A549 (cell line): ENCODE measurements at regions not wholly inside any gene's neighbourhood (a gene's known extent, or its start where the extent isn't known, plus 50 kb on each side); places are given as distances from the start of the nearest gene placed in this dataset.
"Not testable (repeated sequence)": the region's sequence is repeated elsewhere in the genome, so short reads cannot be mapped to it uniquely, and the experiment has no call there.

Experiments used
- ATAC-seq, 2 experiments: fragments of 200-7000 bp in 1 of 2; fragments of >200 bp in 1 of 2; cut with Nextera tagmentation in 1 of 2; cut with Tn5 transposase in 1 of 2; 3 replicates each; pipeline versions ENCODE4 v1.8.0 to v1.9.1; 2018 to 2020; ENCODE audit warnings: mild to moderate bottlenecking in 1 of 2, moderate library complexity in 1 of 2
- CTCF ChIA-PET: fragments of 300-600 bp; sonication (Branson Sonifier 250); formaldehyde crosslinking; extraction: SDS; loops from one replicate; lab custom pipeline; 2021; ENCODE audit warnings: antibody characterized with exemption, inconsistent platforms; lab: Yijun Ruan, JAX
- POLR2A ChIA-PET: fragments of 350-600 bp; formaldehyde crosslinking; extraction: SDS; loops from one replicate; lab custom pipeline; 2021; ENCODE audit warnings: antibody characterized with exemption, inconsistent platforms; lab: Yijun Ruan, JAX
- DNase-seq, 2 experiments: peaks; one replicate each; pipeline versions ENCODE4 v3.0.0 to v3.0.0-alpha.2; 2011 to 2016; ENCODE audit warnings: low read depth in 1 of 2, low spot score in 1 of 2
- FAIRE-seq: peaks from 2 replicates; lab custom pipeline; 2011; peaks lifted over from hg19 to GRCh38; lab: Jason Lieb, UNC
- H3K27ac ChIP-seq, 2 experiments: fragments of >200 bp; sonication (Bioruptor Twin); formaldehyde crosslinking; 3 replicates each; pipeline ENCODE4 v1.5.1; 2016 to 2017
- H3K4me1 ChIP-seq: fragments of >200 bp; sonication (Bioruptor Twin); formaldehyde crosslinking; 3 replicates; pipeline ENCODE4 v1.6.1; 2016
- H3K4me2 ChIP-seq: fragments of >200 bp; sonication (Bioruptor Twin); formaldehyde crosslinking; 3 replicates; pipeline ENCODE4 v1.6.1; 2016
- H3K4me3 ChIP-seq: fragments of >200 bp; sonication (Bioruptor Twin); formaldehyde crosslinking; 3 replicates; pipeline ENCODE4 v1.5.1; 2016
- H3K9me3 ChIP-seq: fragments of >200 bp; sonication (Bioruptor Twin); formaldehyde crosslinking; 3 replicates; pipeline ENCODE4 v1.6.1; 2016
- ATOH8 ChIP-seq: fragments of 250-450 bp; sonication (Bioruptor Pico); IDR thresholded peaks from 2 replicates; pipeline ENCODE4 v1.5.0; 2020; ENCODE audit warnings: low read depth, mild to moderate bottlenecking, moderate library complexity
- CEBPB ChIP-seq, 2 experiments: fragments of >200 bp in 1 of 2; sonication (Bioruptor Twin) in 1 of 2; formaldehyde crosslinking in 1 of 2; IDR thresholded peaks; 2 replicates each; pipeline ENCODE4 v1.6.1; 2012 to 2016
- CHD4 ChIP-seq: fragments of 200-600 bp; sonication (generic); IDR thresholded peaks from 2 replicates; pipeline ENCODE4 v1.6.1; 2016; ENCODE audit warnings: antibody characterized with exemption, mild to moderate bottlenecking, borderline replicate concordance
- EP300 ChIP-seq, 2 experiments: fragments of >200 bp; sonication (Bioruptor Twin); formaldehyde crosslinking; IDR thresholded peaks; 2 replicates in 1 of 2; 3 replicates in 1 of 2; pipeline ENCODE4 v1.6.1; 2016 to 2017
- FOSB ChIP-seq: fragments of 250-450 bp; sonication (Bioruptor Pico); IDR thresholded peaks from 2 replicates; pipeline ENCODE4 v1.5.0; 2020; ENCODE audit warnings: mild to moderate bottlenecking, moderate library complexity
- FOSL2 ChIP-seq, 2 experiments: fragments of 450-650 bp in 1 of 2; fragments of >200 bp in 1 of 2; sonication (Bioruptor Twin) in 1 of 2; formaldehyde crosslinking; IDR thresholded peaks; 2 replicates each; pipeline versions ENCODE4 v1.5.0 to v1.6.1; 2016 to 2020; ENCODE audit warnings: mild to moderate bottlenecking in 1 of 2, moderate library complexity in 1 of 2
- HOXA7 ChIP-seq: fragments of 250-450 bp; sonication (Bioruptor Pico); IDR thresholded peaks from 2 replicates; pipeline ENCODE4 v1.5.0; 2020; ENCODE audit warnings: mild to moderate bottlenecking, moderate library complexity
- JUNB ChIP-seq: fragments of >200 bp; sonication (Bioruptor Twin); formaldehyde crosslinking; IDR thresholded peaks from 2 replicates; pipeline ENCODE4 v1.6.1; 2016
- KDM5A ChIP-seq: fragments of 200-600 bp; sonication (generic); IDR thresholded peaks from 2 replicates; pipeline ENCODE4 v1.6.1; 2016; ENCODE audit warnings: antibody characterized with exemption, mild to moderate bottlenecking
- MAFK ChIP-seq: fragments of 450-650 bp; IDR thresholded peaks from 2 replicates; pipeline ENCODE4 v1.6.1; 2014; ENCODE audit not compliant: partially characterized antibody
- MAX ChIP-seq: IDR thresholded peaks from 2 replicates; pipeline ENCODE4 v1.6.1; 2012
- MYC ChIP-seq: IDR thresholded peaks from 2 replicates; pipeline ENCODE4 v1.6.1; 2012; ENCODE audit warnings: mild to moderate bottlenecking, inconsistent platforms, low read length, improper control_type of control experiment, borderline replicate concordance
- RAD21 ChIP-seq, 2 experiments: fragments of >200 bp in 1 of 2; sonication (Bioruptor Twin) in 1 of 2; formaldehyde crosslinking in 1 of 2; IDR thresholded peaks in 1 of 2; conservative IDR thresholded peaks in 1 of 2; 2 replicates in 1 of 2; 3 replicates in 1 of 2; pipeline ENCODE4 v1.6.1; 2012 to 2018; ENCODE audit warnings: inconsistent platforms in 1 of 2
- RCOR1 ChIP-seq: fragments of 150-350 bp; IDR thresholded peaks from 2 replicates; pipeline ENCODE4 v1.6.1; 2014; ENCODE audit warnings: antibody characterized with exemption, low read length, low read depth
- SMC3 ChIP-seq: fragments of >200 bp; sonication (Bioruptor Twin); formaldehyde crosslinking; IDR thresholded peaks from 3 replicates; pipeline ENCODE4 v1.6.1; 2018; ENCODE audit warnings: inconsistent platforms
- TP53 ChIP-seq: fragments of 250-450 bp; sonication (Bioruptor Pico); IDR thresholded peaks from 2 replicates; pipeline ENCODE4 v1.5.0; 2021; ENCODE audit warnings: mild to moderate bottlenecking, moderate library complexity
- ZC3H11A ChIP-seq: fragments of 450-650 bp; IDR thresholded peaks from 2 replicates; pipeline ENCODE4 v1.6.1; 2014; ENCODE audit warnings: antibody characterized with exemption, mild to moderate bottlenecking
- ZFP36 ChIP-seq: fragments of 450-650 bp; IDR thresholded peaks from 2 replicates; pipeline ENCODE4 v1.6.1; 2014; ENCODE audit warnings: borderline replicate concordance; ENCODE audit not compliant: partially characterized antibody
- WGBS: methylation state at CpG from one replicate; pipeline ENCODE4 v1.1.6; 2017; ENCODE audit errors: missing lambda C conversion rate; 5-methylcytosine and 5-hydroxymethylcytosine counted together

- POLR2A ChIA-PET: no interaction called here
- ATAC-seq: peak; percentile 74 to 81; a peak in 5 of 6 replicates
- no peaks in the 10 kb centered on the region for H3K9me3 ChIP-seq
- 7% methylated on average over 3 of the region's 3 CpGs for WGBS
- peak; percentile 84 for FAIRE-seq
- H3K27ac ChIP-seq: no peak overlapping the region
- no peak overlapping the region for H3K4me3 ChIP-seq
- DNase-seq: peak; percentile 6 to 67
- CTCF ChIA-PET: no interaction called here
- TF ChIP-seq CEBPB (IDR thresholded peaks at IDR 0.05) (peak; percentile 13 to 29; a peak in 1 of 4 replicates), RAD21 (conservative IDR thresholded peaks at IDR 0.05 in 1 of 2, IDR thresholded peaks at IDR 0.05 in 1 of 2) (0 out of 5 replicates have a peak, but pooled peaks of 1 of the 2 experiments have one; percentile 25), SMC3 (peak; percentile 14; the same call in 1 of the 3 replicates), ZC3H11A (no peak), EP300 (IDR thresholded peaks at IDR 0.05) (0 out of 5 replicates have a peak, but pooled peaks of 1 of the 2 experiments have one; percentile 13), JUNB (peak; percentile 83), FOSL2 (IDR thresholded peaks at IDR 0.05) (peak; percentile 65), FOSL2 (CRISPR knock-in tag; IDR thresholded peaks at IDR 0.05) (peak; percentile 86), MAX (no peak), MAFK (peak; percentile 82), HOXA7 (CRISPR knock-in tag) (no peak)
- TF ChIP-seq, all 56 proteins: peak for 7
- Histone ChIP-seq H3K4me1 (peaks cover 5% of the 10 kb centered on the region; the same call in 1 of the 3 replicates), H3K4me2 (peak overlapping the region; percentile 34)
These were observed 169.8 kb downstream of the LRIG3 start for GRCh38 chr12:58750484-58750883.

- H3K27ac ChIP-seq: no peak overlapping the region
- H3K4me3 ChIP-seq: no peak overlapping the region
- ATAC-seq (no peak), FAIRE-seq (no peak), DNase-seq (no peak)
- CTCF ChIA-PET: interaction anchor here (1.4 kb wide), 1 partner anchor 217 kb away, joined by 3 read pairs; no protein-coding TSS in a partner anchor
- 78% methylated on average over 7 of the region's 7 CpGs for WGBS
- POLR2A ChIA-PET: no interaction called here
- TF ChIP-seq TP53 (no peak), ZFP36 (no peak), MAX (no peak), KDM5A (no peak)
- no peak overlapping the region for H3K4me2 ChIP-seq
- H3K4me1 ChIP-seq: no peaks in the 10 kb centered on the region
- H3K9me3 ChIP-seq: no peaks in the 10 kb centered on the region
These were observed 162.9 kb downstream of the LRIG3 start for GRCh38 chr12:58757422-58757821.

GRCh38 chr12:58759745-58760144 is 160.6 kb downstream of the LRIG3 start:
- H3K9me3 ChIP-seq, DNase-seq, POLR2A ChIA-PET, CTCF ChIA-PET, H3K4me2 ChIP-seq, H3K4me1 ChIP-seq, H3K4me3 ChIP-seq, H3K27ac ChIP-seq, ATAC-seq, FAIRE-seq: not testable (repeated sequence)
- WGBS: 74% methylated on average over 1 of the region's 1 CpG

- H3K27ac ChIP-seq: no peak overlapping the region
- H3K4me2 ChIP-seq: no peak overlapping the region
- DNase-seq (no peak), FAIRE-seq (no peak), ATAC-seq (no peak)
- CTCF ChIA-PET: no interaction called here
- H3K4me3 ChIP-seq: no peak overlapping the region
- no peak for TF ChIP-seq CEBPB (IDR thresholded peaks at IDR 0.05)
- no peak for TF ChIP-seq CHD4
- TF ChIP-seq JUNB: no peak
- TF ChIP-seq ZFP36: no peak
- TF ChIP-seq ATOH8 (CRISPR knock-in tag): no peak
- no peak for TF ChIP-seq MYC
- no peak for TF ChIP-seq RCOR1
- TF ChIP-seq FOSB (CRISPR knock-in tag): no peak
- TF ChIP-seq, all 56 proteins: peak for 0
- Histone ChIP-seq H3K4me1 (peaks cover 12% of the 10 kb centered on the region), H3K9me3 (no peaks in the 10 kb centered on the region)
- POLR2A ChIA-PET: no interaction called here
- WGBS: 77% methylated on average over 1 of the region's 1 CpG
These were observed 159.0 kb downstream of the LRIG3 start for GRCh38 chr12:58761308-58761707.
